Ascending aorta (tissue), 2 donors: ENCODE measurements at regions not wholly inside any gene's neighbourhood (a gene's known extent, or its start where the extent isn't known, plus 50 kb on each side); places are given as distances from the start of the nearest gene placed in this dataset.

Source experiments
- DNase-seq, 2 donors: peaks; one replicate each; pipeline ENCODE4 v3.0.0-alpha.2; 2019; ENCODE audit warnings: low spot score in 2 of 2
- H3K27ac ChIP-seq, 2 donors: fragments of 200-600 bp; sonication (generic); one replicate each; pipeline ENCODE4 v1.5.1; 2016 to 2017; ENCODE audit warnings: mild to moderate bottlenecking in 1 of 2
- H3K27me3 ChIP-seq: fragments of 200-600 bp; sonication (generic); one replicate; pipeline ENCODE4 v1.5.1; 2017
- H3K36me3 ChIP-seq, 2 donors: fragments of 200-600 bp; sonication (generic); one replicate each; pipeline ENCODE4 v1.5.1; 2016
- H3K4me1 ChIP-seq, 2 donors: fragments of 200-600 bp; sonication (generic); one replicate each; pipeline ENCODE4 v1.5.1; 2016 to 2017; ENCODE audit warnings: mild to moderate bottlenecking in 1 of 2
- H3K4me3 ChIP-seq, 2 donors: fragments of 200-600 bp; sonication (generic); one replicate each; pipeline ENCODE4 v1.5.1; 2016 to 2017; ENCODE audit warnings: mild to moderate bottlenecking in 1 of 2
- H3K9me3 ChIP-seq, 2 donors: fragments of 200-600 bp; sonication (generic); one replicate each; pipeline ENCODE4 v1.5.1; 2016
- intact Hi-C: fragments of 100-400 bp; cut with DNase I; formaldehyde crosslinking; loops from one replicate; pipeline ENCODE4 v1.15.1; 2023
- TF ChIP-seq, protein P1 (sequence below), 3 experiments: fragments of 200-600 bp in 2 of 3; fragments of 450-650 bp in 1 of 3; sonication (generic) in 2 of 3; IDR thresholded peaks; one replicate each; pipeline ENCODE4 v1.5.1; 2016 to 2019; ENCODE audit warnings: antibody characterized with exemption in 3 of 3, mild to moderate bottlenecking in 1 of 3, moderate library complexity in 1 of 3

DNA sequence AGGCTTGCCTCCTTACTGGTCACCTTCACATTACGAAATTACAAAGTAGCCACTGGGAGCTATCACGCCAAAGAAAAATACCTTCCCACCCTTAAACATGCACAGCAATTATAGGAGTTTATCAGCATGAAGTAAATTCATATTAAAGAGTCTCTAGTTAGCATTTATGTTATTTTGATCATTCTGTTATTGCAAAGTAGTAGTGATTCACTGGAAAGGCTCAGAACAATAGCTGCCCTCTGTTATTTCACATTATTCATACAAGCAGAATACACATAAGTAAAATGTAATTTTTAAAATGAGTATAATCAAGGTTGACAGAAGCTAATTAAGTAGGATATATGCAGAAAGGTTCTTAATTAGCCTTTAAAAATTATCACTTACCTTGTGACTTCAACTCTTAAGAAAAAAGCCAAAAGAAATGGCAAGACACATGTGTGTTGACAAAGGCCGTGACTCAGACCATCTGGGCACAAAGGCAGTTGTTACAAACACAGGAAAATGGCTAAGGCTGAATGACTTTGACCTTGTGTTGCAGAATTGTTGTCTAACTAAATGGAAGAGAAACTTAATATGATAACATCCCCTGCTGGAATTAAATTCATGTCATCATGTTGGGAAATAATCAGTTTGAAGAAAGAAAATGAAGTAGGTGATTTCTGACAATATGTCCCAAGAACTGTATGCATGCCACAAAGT lies 108.3 kb downstream of the ARL6IP6 start:
- intact Hi-C loops = no loop called here
- Histone ChIP-seq H3K27me3 (no peaks in the 10 kb centered on the region), H3K4me1 (no peaks in the 10 kb centered on the region), H3K4me3 (no peak overlapping the region), H3K9me3 (no peaks in the 10 kb centered on the region), H3K27ac (no peak overlapping the region), H3K36me3 (no peaks in the 10 kb centered on the region)
- DNase-seq = no peak
- TF ChIP-seq, protein P1, sequence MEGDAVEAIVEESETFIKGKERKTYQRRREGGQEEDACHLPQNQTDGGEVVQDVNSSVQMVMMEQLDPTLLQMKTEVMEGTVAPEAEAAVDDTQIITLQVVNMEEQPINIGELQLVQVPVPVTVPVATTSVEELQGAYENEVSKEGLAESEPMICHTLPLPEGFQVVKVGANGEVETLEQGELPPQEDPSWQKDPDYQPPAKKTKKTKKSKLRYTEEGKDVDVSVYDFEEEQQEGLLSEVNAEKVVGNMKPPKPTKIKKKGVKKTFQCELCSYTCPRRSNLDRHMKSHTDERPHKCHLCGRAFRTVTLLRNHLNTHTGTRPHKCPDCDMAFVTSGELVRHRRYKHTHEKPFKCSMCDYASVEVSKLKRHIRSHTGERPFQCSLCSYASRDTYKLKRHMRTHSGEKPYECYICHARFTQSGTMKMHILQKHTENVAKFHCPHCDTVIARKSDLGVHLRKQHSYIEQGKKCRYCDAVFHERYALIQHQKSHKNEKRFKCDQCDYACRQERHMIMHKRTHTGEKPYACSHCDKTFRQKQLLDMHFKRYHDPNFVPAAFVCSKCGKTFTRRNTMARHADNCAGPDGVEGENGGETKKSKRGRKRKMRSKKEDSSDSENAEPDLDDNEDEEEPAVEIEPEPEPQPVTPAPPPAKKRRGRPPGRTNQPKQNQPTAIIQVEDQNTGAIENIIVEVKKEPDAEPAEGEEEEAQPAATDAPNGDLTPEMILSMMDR (IDR thresholded peaks at IDR 0.05) = no peak

DNA sequence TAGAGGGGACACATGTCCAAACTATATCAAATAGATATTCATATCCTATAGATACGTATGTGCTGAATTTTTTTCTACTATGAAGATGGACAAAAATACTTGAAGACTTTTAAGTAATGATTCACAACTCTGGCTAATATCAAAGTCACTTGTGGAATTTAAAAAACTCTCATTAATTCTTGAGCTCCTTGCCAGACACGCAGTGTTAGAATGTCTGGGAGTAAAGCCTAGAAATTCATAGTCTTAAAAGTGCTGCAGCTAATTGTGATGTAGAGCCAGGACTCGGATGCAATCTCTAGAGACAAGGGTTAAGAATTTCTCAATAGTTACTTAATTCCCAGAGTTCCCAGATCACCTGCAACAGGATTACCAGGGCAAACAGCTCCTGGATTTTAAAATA lies 107.4 kb downstream of the ARL6IP6 start:
- Histone ChIP-seq H3K4me1 (no peaks in the 10 kb centered on the region), H3K27me3 (no peaks in the 10 kb centered on the region), H3K9me3 (no peaks in the 10 kb centered on the region), H3K4me3 (no peak overlapping the region), H3K36me3 (no peaks in the 10 kb centered on the region), H3K27ac (no peak overlapping the region)
- intact Hi-C loops = no loop called here
- TF ChIP-seq, protein P1 (IDR thresholded peaks at IDR 0.05) = no peak
- DNase-seq = no peak

- H3K27ac ChIP-seq = no peak overlapping the region
- no peaks in the 10 kb centered on the region for H3K4me1 ChIP-seq
- H3K9me3 ChIP-seq = no peaks in the 10 kb centered on the region
- H3K36me3 ChIP-seq = no peaks in the 10 kb centered on the region
- no peak for DNase-seq
- H3K4me3 ChIP-seq = no peak overlapping the region
- no peaks in the 10 kb centered on the region for H3K27me3 ChIP-seq
- TF ChIP-seq, protein P1 (IDR thresholded peaks at IDR 0.05) = no peak
- intact Hi-C loops = no loop called here
Measured at GRCh38 chr2:152823905-152824304, 105.5 kb downstream of the ARL6IP6 start.

DNA sequence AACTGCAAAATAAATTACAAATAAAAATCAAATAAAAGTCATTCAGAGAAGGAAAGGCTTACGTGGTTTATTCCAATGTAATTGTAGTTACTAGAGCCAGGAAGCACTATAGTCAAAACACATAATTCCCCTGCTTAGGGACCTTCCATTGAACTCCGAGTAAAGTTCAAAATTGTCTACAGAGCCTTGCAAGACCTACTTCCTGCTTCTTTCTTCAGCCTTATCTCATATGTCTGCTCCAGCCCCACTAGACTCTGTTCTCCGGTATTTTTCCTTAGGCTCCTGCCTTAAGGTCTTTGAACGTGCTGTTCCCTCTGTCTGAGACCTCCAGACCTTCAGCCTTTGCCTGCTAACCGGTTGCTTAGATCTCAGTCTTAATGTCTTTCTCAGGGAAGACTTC lies 104.3 kb downstream of the ARL6IP6 start:
- no peaks in the 10 kb centered on the region for H3K4me1 ChIP-seq
- intact Hi-C loops = no loop called here
- no peak overlapping the region for H3K27ac ChIP-seq
- no peak overlapping the region for H3K4me3 ChIP-seq
- H3K36me3 ChIP-seq = no peaks in the 10 kb centered on the region
- H3K9me3 ChIP-seq = no peaks in the 10 kb centered on the region
- H3K27me3 ChIP-seq = no peaks in the 10 kb centered on the region
- no peak for DNase-seq
- TF ChIP-seq, protein P1 (IDR thresholded peaks at IDR 0.05) = no peak

DNA sequence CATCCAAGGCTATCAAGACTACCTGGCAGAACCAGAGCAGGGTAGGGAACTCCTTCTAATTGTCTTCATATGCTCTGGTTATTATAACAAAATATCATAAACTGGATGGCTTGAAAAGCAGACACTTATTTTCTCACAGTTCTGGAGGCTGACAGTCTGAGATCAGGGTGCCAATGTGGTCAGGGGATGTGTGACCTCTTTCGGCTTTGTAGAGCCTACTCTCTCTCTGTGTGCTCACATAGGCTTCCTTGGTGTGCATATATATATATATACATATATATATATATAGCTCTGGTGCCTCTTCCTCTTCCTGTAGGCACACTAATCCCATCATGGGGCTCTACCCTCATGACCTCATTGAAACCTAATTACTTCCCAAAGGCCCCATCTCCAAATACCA lies 101.6 kb downstream of the ARL6IP6 start:
- no peak overlapping the region for H3K4me3 ChIP-seq
- H3K36me3 ChIP-seq = no peaks in the 10 kb centered on the region
- TF ChIP-seq, protein P1 (IDR thresholded peaks at IDR 0.05) = no peak
- intact Hi-C loops = no loop called here
- no peaks in the 10 kb centered on the region for H3K27me3 ChIP-seq
- H3K9me3 ChIP-seq = no peaks in the 10 kb centered on the region
- DNase-seq = no peak
- no peaks in the 10 kb centered on the region for H3K4me1 ChIP-seq
- H3K27ac ChIP-seq = no peak overlapping the region
